ENCODE measurements at regions not wholly inside any gene's neighbourhood (a gene's known extent, or its start where the extent isn't known, plus 50 kb on each side); places are given as distances from the start of the nearest gene placed in this dataset.

DNA sequence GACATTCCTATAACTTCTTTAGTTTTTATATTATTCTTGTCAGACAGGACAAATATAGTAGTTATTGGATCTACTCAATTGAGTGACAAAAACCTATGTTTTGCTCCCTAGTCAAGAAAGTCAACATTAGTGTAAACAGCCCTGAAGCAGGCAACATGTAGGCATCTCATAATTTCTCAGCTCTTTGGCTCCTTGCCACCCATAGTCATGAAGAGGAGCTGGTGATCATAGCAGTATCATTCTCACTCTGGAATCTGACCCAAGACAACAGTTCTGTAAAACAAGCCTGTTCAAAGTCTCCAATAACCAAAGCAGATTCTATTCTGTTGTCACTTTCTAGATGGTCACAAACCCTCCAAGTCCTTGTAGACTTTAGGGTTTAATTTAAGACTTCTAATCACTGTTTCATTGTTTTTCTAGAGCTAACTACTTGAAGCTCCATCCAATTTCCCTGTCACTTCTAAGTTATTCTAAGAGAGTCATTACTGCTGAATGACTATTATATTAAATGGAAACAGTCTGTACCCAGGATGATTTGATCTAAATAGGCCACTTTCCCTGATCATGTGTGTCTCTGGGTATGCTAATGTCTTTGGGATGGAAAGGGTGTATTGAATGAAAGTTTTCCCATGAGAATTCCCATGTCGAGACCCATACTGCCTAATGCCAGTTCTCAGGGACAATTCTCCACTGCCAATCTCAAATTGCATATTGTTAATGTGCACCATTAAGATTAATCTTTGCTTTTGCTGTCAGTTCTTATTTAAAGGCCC lies 533.3 kb downstream of the ACTL7B start:
- no peak for FAIRE-seq

- no peak for FAIRE-seq
These were observed 539.2 kb downstream of the ACTL7B start for GRCh38 chr9:108316630-108317029.

- FAIRE-seq, result no peak
These were observed 539.7 kb downstream of the ACTL7B start for GRCh38 chr9:108316066-108316465.

- FAIRE-seq, result no peak
These were observed 544.0 kb downstream of the ACTL7B start for GRCh38 chr9:108311745-108312144.

GRCh38 chr9:108310202-108310601 lies 545.6 kb downstream of the ACTL7B start:
- no peak for FAIRE-seq

DNA sequence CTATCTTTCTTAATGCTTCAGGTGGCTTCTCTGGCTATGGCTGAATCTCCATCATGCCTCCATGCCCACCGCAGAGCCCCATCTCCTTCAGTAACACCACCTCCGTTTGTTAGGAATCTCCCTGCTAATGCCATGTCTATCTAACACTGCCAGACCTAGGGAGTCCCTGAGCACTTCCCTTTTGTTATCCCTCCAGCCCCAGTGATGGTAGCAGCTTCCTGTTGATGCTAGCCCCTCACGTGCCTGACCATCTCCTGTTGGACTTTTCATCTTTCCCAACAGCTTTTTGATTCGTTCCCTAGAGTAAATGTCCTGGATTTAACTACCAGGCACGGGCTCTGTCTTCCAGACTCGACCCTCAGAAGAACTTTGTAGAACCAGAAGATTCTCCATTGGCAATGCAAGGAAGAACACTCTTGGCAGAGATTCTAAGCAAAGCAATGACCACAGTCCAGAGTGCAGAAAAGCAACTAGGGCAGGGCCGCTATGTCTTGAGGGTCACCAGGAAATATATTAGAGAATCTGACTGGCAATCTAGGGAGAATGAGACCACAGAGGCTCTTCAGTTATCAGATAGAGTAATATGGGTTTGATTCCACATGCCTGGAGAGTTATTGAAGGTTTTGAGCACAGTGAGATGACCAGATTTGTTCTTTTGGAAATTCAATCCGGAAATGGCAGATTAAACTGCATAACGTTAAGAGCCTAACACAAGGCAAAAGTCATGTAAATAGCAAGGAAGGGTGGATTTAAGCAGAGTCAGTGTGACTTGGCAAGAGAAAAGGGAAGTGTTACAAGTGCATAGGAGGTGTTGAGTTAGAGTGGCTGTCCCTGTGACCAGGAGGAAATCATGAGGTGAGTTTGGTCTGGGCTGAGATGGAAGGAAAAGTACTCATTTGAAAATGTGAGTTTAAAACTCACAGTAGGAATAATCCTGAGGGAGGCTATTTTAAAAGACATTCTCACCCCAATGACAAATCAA lies 555.2 kb downstream of the ACTL7B start:
- no peak for FAIRE-seq

- no peak for FAIRE-seq
These were observed 558.7 kb downstream of the ACTL7B start for GRCh38 chr9:108297073-108297472.

GRCh38 chr9:108296056-108296455 lies 559.7 kb downstream of the ACTL7B start:
- no peak for FAIRE-seq

DNA sequence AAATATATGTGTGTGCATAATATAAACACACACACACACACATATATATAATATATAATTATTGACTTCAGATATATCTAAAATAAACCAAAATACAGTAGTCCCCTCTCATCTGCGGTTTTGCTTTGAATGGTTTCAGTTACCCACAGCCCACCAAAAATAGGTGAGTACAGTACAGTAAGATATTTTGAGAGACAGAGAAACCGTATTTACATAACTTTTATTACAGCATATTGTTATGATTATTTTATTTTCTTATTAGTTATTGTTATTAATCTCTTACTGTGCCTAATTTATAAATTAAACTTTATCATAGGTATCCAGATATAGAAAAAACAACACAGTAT lies 564.2 kb downstream of the ACTL7B start:
- no peak for FAIRE-seq

GRCh38 chr9:108290839-108291585 lies 564.8 kb downstream of the ACTL7B start:
- FAIRE-seq, result no peak

- no peak for FAIRE-seq
These were observed 569.1 kb downstream of the ACTL7B start for GRCh38 chr9:108286638-108287206.

- no peak for FAIRE-seq
These were observed 572.1 kb downstream of the ACTL7B start for GRCh38 chr9:108283696-108284095.

GRCh38 chr9:108282872-108283271 lies 572.9 kb downstream of the ACTL7B start:
- no peak for FAIRE-seq

GRCh38 chr9:108281696-108282095 lies 574.1 kb downstream of the ACTL7B start:
- no peak for FAIRE-seq

DNA sequence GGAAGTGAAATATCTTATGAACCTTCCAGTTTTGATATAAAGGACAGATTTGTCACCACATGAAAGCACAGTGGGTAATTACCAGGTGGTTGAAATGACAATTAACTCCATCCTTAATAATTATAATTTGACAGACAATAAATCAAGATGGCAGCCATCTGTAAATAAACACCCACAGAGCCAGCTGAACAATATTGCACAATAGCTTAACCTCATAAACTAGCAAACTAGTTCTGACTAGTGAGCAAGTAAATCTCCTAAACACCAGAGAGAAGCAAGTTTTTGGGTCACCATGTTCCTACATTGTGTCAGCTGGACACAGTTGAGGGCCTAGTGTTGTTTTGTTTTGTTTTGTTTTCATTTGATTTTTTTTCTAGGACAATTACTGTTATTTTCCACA lies 577.4 kb downstream of the ACTL7B start:
- no peak for FAIRE-seq

- FAIRE-seq, result no peak
These were observed 578.6 kb downstream of the ACTL7B start for GRCh38 chr9:108277216-108277615.

- FAIRE-seq, result no peak
These were observed 579.9 kb downstream of the ACTL7B start for GRCh38 chr9:108275906-108276305.

DNA sequence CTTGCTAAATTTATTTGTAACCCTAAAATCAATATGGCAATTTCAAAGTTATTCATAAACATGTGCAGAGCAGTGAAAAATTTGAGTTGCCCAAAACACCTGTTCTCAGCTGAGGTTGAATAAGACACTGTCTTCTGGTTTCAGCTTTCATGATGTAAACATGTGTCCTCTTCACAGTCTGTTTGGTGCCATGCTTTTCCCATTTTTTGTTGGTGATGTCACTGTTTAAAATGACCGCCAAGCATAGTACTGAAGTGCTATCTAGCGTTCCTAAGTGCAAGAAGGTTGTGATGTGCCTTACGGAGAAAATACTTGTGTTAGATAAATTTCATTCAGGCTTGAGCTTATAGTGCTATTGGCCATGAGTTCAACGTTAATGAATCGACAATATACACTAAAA lies 580.8 kb downstream of the ACTL7B start:
- no peak for FAIRE-seq

- FAIRE-seq, result no peak
These were observed 581.8 kb downstream of the ACTL7B start for GRCh38 chr9:108273988-108274387.

DNA sequence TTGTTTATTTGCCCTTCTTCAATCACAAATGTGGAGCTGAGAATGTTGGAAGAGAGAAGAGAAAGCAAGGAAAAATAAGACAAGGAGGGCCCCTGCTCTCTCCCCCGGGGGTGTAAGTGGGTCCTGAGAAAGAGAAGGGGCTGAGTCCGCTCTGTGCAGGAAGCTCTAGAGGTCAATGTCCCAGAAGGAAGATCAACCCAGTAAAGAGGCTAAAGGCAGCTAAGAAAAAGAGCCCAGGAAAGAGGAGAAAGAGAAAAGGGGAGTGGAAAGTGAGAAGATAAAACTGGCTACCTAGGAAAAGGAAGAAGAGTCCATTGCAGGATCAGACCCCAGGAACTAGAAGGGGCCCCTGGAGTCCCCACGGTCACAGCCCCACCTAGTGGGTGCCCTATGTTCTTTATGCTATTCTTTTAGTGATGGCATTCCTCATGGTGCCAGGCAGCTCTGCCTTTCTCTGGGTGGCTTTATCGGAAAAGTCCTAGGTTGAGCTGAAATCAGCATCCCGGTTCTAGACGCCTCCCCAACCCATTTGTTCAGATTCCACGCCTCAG lies 583.4 kb downstream of the ACTL7B start:
- no peak for FAIRE-seq

- no peak for FAIRE-seq
These were observed 584.0 kb downstream of the ACTL7B start for GRCh38 chr9:108271646-108272348.

GRCh38 chr9:108271236-108271635 lies 584.5 kb downstream of the ACTL7B start:
- FAIRE-seq, result no peak

Data from G401.6 (cell line).